NCI-H1105 treated with DMSO at 0.1 percent for 48 hours (cell line): ENCODE measurements at regions not wholly inside any gene's neighbourhood (a gene's known extent, or its start where the extent isn't known, plus 50 kb on each side); places are given as distances from the start of the nearest gene placed in this dataset.
"Not testable (repeated sequence)": the region's sequence is repeated elsewhere in the genome, so short reads cannot be mapped to it uniquely, and the experiment has no call there.

Experiments
- DNase-seq: peaks from one replicate; lab custom pipeline; 2025; lab: John Stamatoyannopoulos, UW

GRCh38 chr20:1845163-1845523 is 50.1 kb upstream of the SIRPA start:
- no peak for DNase-seq

- DNase-seq, result peak; percentile 2
These were observed 50.7 kb upstream of the SIRPA start for GRCh38 chr20:1844325-1845162.

- DNase-seq, result no peak
These were observed 52.9 kb upstream of the SIRPA start for GRCh38 chr20:1842281-1842680.

- no peak for DNase-seq
These were observed 53.6 kb upstream of the SIRPA start for GRCh38 chr20:1841554-1842140.

GRCh38 chr20:1840817-1841553 is 54.2 kb upstream of the SIRPA start:
- no peak for DNase-seq

DNA sequence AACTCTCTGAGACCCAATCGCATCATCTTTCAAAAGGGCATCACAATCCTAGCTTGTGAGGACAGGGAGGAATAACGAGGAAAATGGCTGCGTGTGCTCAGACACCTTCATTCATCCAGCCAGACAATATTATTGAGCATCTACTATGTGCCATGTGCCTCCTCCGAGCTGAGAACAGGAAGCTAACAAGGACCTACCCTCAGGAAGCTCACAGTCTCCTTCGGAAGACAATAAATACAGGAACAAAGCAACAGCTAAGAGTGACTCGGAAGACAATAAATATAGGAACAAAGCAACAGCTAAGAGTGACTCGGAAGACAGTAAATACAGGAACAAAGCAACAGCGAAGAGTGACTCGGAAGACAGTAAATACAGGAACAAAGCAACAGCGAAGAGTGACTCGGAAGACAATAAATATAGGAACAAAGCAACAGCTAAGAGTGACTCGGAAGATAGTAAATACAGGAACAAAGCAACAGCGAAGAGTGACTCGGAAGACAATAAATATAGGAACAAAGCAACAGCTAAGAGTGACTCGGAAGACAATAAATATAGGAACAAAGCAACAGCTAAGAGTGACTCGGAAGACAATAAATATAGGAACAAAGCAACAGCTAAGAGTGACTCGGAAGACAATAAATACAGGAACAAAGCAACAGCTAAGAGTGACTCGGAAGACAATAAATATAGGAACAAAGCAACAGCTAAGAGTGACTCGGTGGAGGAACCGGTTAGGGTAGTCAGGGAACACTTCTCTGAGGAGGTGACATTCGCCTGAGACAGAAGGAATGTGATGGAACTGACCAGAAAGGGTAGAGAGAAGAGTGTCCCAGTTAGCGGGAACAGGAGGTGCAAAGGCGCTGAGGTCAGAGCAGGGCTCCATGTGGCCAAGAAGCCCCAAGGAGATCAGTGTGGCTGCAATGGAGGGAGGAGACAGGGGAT is 55.6 kb upstream of the SIRPA start:
- not testable (repeated sequence) for DNase-seq

- DNase-seq, result peak; percentile 51
These were observed 56.5 kb upstream of the SIRPA start for GRCh38 chr20:1838556-1839279.

- DNase-seq, result no peak
These were observed 59.8 kb upstream of the SIRPA start for GRCh38 chr20:1835186-1836035.

DNA sequence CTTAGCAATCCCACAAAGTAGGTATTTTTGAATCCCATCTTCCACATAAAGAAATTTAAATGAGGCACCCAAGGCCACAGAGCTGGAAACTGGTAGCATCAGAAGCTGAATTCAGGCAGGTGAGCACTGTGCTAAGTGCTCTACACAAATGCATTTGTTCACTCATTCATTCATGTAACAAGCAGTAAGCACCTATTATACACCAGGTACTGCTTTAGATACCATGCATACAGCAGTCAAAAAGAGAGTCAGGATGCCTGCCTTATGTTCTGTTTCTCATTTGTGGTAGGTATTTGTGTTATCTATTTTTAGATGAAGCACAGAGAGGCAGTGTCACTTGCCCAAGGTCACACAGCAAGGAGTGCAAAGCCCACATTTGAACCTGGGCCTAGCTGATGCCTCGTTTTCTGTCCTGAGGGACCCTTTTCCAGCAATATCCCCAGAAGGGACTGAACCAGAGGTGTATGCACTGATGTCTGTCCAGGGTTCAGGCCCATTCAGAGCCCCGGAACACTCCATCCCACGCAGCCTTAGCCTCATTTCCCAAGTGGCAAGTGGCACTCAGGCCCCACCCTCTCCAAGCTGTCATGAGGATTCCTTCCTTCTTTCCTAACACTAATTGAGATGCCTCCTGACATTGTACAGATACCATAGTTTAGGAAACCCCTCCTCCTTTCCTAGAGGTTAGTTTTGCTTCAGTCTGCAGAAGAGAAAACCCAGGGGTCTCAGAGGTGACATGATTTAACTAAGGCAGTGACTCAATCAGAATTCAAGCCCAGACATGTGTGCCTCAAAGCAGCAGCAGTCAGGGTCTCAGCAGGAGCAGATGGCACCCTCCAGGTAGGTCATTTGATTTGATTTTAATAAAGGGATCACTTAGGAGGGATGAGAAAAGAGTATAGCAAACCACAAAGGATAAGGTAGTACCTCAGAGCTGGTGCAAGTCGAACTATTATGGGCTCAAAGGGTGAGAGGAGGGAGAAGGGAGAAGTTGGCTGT is 61.2 kb upstream of the SIRPA start:
- peak; percentile 3 for DNase-seq

DNA sequence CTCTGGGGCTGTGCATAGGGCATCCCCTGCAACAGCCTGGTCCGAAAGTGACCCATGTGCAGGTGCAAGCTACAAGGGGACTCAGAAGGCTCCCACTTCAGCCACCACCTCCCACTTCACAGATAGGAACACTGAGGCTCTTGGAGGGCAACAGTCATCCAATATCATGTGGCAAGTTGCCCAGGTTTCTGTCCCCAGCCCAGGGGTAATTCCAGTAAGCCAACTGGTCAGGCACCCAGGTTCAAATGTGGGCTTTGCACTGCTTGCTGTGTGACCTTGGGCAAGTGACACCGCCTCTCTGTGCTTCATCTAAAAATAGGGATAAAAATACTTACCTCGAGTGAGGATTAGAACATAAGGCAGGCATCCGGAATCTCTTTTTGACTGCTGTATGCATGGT is 62.0 kb upstream of the SIRPA start:
- no peak for DNase-seq

GRCh38 chr20:1832634-1833033 is 62.6 kb upstream of the SIRPA start:
- no peak for DNase-seq

GRCh38 chr20:1831606-1832005 is 63.6 kb upstream of the SIRPA start:
- DNase-seq, result no peak

DNA sequence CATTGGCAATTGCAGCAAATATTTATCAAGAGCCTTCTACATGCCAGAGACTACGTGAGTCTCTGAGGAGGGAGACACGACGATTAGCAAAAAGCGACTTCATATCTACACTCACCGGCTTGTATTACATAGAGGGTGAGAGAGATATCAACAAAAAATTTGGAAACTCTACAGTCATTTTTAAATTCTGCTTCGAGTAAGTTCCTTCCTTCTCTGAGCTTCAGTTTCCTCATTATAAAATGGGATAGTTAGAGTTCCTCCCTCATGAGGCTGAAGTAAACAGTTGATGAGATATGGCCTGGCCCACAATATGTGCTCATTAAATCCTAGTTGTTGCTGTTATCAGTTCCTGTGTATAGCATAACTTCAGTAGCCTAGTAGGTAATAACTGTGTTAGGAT is 64.1 kb upstream of the SIRPA start:
- no peak for DNase-seq

DNA sequence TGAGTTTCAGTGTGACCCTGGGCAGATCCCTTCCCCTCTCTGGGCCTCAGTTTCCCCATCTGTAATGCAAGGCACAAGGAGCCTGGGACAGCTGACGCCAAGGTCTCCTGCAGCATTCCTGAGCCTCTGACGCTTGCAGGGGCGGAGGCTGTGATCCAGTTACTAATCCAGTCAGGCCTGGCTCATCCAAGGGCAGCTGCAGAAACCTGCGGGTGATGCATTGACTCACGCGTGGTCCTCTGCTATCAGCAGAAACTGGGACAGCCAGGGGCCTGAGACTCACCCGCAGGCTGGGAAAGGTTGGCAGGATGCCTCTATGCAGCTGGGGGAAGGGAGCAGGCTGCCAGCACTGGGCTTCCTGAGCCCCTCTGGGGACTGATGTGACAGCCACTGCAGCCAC is 65.0 kb upstream of the SIRPA start:
- DNase-seq, result no peak

DNA sequence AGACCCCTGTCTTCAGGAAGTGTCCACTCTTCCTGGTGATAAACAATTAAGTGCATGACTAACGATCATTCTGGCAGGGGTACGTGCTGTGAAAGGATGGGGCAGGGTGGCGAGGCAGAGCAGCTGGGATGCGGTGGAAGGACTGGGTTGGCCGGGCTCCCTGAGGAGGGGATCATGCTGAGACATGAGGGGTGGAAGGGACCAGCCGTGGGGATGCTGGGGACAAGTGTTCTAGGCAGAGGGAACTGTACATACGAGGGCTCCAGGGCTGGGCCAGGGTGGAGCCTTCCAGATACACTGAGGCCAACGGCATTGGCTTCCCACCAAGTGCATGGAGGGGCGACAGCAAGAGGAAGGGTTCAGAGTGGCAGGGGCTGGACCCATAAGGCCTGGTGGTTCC is 65.7 kb upstream of the SIRPA start:
- no peak for DNase-seq

GRCh38 chr20:1828786-1829131 is 66.4 kb upstream of the SIRPA start:
- DNase-seq, result no peak

- no peak for DNase-seq
These were observed 67.0 kb upstream of the SIRPA start for GRCh38 chr20:1827974-1828785.

GRCh38 chr20:1827510-1827973 is 67.7 kb upstream of the SIRPA start:
- DNase-seq, result no peak
